T-helper 9 cell (primary cell): ENCODE measurements at regions not wholly inside any gene's neighbourhood (a gene's known extent, or its start where the extent isn't known, plus 50 kb on each side); places are given as distances from the start of the nearest gene placed in this dataset.
"Not testable (repeated sequence)": the region's sequence is repeated elsewhere in the genome, so short reads cannot be mapped to it uniquely, and the experiment has no call there.

Experiments
- DNase-seq: peaks from one replicate; pipeline ENCODE4 v3.0.0-alpha.2; 2020

DNA sequence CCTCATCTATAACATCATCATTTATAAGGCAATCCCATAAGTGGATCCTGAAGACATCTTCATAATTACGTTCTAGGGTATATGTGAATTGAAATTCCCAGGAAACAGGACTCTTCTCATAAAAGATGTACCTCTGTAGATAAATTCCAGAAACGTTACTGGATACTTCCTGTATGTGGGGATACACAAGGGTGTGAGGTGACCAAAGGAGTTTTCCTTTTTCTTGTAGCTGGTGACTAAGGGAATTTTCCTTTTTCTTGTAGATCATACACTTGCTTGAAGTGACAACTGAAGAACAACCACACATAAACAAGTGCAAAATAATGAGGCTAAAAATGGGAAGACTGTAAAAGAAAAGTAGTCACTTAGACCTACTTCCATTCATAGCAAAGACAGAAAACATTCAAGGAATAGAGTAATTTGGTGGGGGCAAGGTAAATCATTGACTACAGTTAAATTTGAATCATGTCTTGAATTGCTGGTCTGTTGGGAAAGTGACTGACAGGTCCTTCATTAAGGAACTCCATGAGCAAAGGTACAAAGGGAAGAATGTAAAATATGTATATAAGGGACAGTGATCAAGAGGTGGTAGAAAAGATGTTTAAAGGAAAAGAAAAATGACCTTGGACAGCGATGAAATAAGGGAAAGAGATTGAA lies 53.2 kb upstream of the UBE2E3 start:
- no peak for DNase-seq

DNA sequence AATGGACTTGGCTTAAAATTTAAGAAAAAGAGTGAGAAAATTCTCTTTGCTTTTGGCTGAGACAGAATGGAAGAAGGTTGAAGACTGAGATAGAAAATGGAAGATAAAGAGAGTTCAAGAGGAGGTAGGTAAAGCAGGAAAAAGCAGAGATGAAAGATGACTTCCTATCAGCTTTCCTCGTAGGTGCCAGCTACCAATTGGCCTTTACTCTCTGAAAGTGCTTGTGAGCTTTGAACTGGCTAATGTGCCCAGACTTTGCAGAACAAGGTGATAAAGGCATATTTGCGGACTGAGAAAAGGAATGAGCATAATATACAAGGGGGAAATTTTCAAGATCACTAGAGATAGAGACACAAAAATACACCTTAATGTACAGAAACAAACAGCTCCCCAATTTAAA lies 54.7 kb upstream of the UBE2E3 start:
- DNase-seq: no peak

DNA sequence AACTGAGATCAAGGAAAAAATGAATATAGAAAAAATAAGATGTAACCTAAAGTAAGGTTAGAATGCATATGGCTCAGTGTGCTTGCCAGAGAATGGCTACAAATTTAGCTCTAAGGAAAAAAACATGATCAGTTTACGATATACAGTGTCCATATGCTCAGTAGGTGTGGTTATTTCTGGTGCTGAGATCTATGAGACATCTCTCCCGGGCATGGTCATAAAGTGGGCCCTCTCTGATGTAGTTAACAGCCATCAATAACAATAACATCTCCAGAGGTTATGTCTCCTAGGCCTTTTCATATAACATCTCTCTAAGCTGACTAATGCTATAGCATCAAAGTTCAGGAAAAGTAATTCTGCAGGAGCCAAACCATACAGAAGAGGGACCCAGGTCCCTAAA lies 56.3 kb upstream of the UBE2E3 start:
- no peak for DNase-seq

DNA sequence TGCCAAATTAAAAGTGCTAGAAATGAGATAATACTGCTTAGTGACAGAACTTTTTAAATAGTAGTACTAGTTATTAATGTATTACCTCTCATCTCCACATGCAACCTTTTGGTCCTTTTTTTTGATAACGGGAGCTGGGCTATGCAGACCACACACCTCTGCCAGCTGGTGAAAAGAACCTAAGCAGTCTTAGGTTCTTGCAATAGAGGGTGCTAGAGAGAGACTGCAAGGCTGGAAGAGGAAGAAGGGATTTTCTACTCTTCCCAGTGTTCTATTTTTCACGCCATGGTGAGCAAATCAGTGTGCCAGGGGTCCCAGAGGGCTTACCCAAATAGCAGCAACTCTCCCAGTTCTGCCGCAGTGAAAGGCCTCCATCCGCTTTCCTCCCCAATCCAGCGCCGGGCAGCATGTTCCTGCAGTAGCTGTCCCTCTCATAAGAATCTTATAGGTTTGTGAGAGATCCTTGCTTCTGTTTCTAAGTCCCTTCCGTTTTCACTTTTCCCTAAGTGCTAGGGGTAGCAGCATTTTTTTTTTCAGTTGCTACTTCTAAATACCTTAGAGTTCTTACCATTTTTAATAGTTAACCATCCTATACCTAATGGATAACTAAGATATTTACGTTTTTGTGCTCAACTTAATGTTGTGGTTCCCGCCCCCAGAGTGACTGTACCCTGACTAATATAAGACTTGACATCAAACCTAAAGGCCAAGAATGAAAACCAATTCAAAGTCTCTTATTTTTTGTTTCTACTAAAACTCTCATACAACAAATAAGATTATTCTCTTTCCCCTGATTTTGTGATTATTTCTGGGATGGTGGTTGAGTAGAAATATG lies 69.4 kb upstream of the UBE2E3 start:
- DNase-seq: no peak

DNA sequence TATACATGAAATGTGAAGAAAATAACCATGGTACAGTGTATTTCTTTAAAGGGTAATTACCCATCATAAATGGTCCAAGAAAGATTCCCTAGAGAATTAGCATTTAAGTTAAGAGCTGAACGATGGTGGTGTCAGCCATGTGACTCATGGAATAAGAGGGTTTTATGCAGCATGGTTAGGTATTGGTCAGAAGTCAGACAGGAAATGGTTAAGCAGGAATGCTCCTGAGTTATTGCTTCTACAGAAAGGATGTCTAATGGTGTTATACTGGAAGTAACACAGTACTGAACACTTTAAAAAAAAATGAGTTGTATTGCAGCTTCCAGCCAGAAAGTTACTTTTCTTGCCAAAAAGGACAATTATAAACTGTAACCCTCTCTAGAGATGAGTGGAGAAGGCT lies 72.7 kb upstream of the UBE2E3 start:
- DNase-seq: no peak

DNA sequence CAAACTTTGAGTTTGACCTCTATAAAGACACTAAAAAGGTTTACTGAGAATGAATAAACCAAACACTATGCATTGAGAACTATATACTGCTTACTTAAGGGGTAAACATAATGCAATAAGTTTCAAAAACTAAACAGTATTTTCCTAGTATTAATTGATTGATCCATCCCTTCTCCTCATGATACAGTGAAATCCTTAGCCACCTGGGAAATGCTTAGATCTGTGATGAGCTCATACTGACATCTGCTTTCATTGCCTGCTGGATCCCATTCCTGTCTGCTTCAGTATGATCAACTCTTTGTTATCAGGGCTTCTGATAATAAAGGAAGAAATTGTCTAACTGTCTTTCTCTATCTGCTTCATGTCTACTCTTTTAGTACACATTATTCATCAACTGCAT lies 74.9 kb upstream of the UBE2E3 start:
- DNase-seq: no peak

DNA sequence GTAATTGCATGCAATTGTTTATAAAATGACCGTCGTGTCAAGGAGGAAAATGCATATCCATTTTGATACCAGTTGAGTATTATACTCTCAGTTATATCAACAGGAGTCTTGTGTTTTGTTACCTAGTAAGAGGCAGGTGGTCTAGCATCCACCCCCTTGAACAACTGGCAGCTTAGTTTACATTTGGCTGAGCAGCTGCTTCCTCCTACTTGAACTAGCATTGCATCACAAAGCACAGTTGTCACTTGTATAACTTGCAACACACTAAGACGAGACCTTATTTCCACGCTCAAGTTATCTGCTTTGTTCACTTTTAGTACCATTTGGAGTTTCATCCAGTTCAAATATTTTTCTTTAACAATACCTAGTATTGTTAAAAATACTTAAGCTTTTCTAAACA lies 75.4 kb upstream of the UBE2E3 start:
- no peak for DNase-seq

DNA sequence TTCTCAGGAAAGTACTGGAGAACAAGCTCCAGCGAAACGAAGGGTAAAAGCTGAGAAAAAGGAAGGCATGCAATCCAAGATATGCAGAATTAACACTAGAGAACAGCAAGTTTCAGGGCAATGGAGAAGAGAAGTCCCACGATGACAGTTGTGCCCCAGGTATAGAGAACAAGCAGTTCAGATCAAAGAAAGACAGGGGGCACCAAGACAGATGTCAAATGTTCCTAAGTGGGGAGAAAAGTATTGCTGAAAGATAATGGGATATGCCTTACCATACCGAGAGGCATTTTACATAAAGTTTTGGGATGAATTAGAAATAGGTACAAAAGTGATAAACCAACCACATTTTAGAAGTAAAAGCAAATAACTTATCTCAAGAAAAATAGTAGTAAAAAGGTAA lies 79.1 kb upstream of the UBE2E3 start:
- DNase-seq: no peak

DNA sequence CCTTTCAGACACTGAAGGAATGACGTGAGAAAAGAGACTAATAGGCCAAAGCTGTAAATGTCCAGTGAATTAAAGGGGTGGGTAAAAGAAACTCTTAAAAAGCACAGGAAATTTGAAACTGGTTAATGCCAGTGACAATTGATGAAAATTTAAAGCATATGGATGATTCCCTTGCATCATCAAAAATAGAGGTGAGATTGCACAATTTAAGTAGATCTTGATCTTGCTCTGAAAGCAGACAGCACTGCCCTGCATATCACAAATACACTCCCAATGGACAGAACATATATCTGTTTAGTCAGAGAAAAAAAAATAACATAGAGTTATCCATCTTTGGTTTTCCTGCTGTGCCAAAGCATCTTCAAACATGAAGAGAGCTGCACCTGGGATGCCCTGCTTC lies 86.7 kb upstream of the UBE2E3 start:
- no peak for DNase-seq

DNA sequence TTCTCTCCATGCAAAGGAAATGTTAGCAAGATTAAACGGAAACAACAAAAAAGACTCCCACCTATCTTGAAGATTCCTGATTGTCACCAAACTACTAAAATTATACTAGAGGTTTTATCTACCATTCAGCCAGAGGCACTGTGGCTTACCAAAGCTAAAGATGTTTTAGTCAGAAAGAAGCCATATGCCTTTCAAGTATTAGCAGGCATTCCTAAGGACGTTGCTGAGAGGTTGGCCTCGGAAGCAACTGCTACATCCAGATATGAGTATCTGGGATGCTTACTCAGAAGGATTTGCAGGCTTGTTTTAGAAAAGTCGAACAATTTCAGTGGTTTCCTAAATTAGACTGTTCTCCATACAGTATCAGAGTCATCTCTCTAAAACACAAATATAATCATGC lies 88.3 kb upstream of the UBE2E3 start:
- DNase-seq: no peak

DNA sequence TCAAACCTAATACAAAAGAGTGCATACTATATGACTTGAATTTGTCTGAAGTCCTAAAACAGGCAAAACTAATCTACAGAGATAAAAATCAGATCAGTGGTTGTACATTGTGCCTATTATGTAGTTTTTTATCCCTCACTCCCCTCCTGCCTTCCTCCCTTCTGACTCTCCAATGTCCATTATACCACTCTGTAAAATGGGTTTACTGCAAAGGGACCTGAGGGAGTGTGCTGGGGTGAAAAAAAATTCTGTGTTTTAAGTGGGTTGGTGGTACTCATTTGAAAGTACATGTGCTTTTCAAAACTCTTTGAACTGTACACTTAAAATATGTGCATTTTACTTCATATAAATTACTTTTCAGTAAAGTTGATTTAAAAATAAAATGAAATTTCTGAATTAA lies 89.0 kb upstream of the UBE2E3 start:
- DNase-seq: no peak

DNA sequence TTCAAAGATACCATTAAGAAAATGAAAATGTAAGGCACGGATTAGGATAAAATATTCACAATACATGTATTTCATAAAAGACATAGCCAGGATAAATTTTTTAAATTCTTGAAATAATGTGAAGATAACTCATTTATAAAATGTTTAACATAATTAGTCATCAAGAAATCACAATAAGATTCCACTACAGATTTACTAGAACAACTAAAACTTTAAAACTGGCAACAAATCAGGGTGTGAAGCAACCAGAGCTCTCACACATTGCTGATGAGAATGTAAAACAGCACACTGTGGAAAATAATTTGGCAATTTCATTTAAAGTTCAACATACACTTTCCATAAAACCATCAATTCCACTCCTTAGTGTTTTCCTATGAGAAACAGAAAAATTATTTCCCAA lies 89.6 kb upstream of the UBE2E3 start:
- DNase-seq: no peak

DNA sequence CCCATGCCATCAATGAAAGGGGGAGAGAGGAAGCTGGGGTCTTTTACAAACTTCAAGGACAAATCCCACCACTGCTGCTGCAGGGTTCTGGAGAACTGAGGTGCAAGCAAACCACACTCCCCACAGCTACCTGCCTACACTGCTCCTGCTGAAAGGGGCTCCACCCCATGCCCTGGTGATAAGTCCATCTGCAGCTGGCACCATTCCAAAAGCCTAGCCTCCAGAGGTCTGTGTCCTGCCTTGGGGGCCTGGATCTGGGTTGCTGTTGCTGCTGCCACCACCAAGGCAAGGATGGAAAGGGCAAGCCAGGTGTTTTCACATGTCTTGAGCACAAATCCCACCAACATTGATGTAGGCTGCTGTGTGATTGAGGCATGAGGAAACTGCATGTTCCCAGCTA lies 97.4 kb upstream of the UBE2E3 start:
- no peak for DNase-seq

DNA sequence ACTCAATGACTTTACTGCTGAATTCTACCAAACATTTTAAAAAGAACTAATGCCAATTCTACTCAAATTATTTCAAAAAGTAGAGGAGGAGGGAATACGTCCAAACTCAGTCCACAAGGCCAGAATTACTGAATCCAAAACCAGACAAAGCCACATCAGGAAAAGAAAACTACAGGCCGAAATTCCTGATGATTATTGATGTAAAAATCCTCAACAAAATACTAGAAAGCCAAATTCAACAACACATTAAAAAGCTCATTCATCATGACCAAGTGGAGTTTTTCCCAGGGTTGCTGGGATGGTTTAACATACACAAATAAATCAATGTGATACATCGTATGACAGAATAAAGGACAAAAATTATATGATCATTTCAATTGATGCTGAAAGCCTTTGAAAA lies 103.9 kb upstream of the UBE2E3 start:
- DNase-seq: no peak

DNA sequence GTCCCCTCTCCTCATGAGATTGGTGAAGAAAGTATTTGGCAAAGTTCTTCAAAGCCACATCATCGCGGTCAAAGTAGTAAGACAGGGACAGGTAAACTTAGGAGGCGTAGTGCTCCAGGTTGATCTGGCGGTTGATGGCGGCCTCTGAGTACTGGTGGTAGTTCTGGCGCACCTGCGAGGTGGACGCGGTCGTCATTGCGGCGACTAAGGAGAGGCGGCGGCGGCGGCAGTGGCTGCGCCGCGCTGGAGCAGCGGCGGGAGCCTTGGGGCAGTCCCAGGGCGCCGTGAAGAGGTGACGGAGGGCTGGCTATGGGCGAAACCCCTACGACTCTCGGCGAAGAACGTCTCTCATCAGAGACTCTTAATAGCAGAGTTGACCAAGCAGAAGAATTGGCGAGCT lies 107.2 kb upstream of the UBE2E3 start:
- no peak for DNase-seq

DNA sequence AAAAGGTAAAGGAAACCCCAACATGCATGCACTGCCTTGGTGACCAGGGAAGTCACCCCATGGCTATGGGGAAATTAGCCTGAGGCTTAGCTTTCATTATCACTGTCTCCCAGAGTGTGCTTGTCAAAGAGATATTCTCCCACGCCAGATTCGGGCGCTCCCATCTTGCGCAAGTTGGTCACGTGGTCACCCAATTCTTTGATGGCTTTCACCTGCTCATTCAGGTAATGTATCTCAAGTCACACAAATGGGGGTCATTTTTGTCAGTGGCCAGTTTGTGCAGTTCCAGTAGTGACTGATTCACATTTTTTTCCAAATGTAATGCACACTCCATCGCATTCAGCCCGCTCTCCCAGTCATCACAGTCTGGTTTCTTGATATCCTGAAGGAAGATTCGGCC lies 107.6 kb upstream of the UBE2E3 start:
- DNase-seq: not testable (repeated sequence)

DNA sequence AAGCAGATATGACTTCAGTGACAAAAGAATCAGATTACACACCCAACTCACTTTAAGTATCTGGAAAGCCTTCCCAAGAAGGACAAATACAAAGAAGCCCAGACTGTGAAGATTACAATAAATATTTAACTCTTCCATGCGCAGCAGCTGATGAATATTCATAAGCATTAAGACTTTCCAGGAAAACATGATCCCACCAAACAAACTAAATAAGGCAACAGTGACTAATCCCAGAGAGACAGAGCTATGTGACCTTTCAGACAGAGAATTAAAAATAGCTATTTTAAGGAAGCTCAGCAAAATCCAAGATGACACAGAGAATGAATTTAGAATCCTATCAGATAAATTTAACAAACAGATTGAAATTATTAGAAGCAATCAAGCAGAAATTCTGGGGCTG lies 108.2 kb upstream of the UBE2E3 start:
- no peak for DNase-seq

DNA sequence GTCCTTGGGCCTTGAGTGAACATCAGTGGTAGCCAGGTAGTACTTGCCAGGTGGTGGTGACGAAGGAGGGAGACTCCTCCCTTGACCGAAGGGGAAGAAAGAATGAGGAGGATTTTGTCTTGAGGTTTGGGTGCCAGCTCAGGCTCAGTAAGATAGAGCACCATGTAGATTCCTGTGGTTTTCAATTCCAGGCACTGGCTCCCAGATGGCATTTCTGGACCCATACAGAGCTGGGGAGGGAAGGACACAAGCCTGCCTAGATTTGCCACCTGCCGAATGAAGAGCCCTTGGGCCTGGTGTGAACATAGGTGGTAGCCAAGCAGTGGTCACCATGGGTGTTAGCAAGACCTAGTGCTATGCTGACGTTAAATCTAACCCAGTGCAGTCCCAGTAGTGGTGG lies 108.8 kb upstream of the UBE2E3 start:
- no peak for DNase-seq

DNA sequence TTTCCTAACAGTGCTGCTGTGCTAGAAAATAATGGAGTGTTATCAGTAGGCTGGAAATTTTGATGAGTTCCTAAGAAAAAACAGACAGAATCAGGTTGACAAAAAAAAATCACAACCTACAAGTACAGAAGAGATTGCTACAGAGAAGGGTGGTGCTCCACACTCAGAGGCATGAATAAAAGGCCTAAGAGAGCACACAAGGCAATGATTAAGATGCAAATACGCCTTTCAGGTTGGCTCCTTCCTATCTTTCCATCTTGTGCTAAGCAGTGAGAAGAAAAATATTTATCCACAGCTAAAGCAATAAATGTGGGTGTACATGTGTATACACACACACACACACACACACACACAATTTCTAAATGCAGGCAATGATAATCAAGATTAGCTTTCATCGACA lies 130.6 kb upstream of the UBE2E3 start:
- no peak for DNase-seq

DNA sequence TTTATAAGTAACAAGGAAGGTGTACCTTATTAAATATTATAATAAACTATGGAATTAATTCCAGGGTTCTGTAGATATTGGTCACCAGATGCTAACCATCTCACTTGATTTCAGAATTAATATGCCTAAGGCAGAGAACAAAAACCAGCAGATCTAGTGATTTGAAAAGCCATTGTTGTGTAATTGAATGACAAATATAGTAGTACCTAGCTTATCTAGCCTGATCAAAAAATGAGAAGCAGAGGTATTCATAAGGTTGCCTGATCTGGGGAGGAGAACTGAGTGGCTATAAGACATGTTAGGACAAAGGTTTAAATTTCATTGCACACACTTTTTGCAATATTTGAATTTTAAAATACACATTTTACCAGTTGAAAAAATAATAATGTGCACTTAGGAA lies 132.0 kb upstream of the UBE2E3 start:
- DNase-seq: no peak

DNA sequence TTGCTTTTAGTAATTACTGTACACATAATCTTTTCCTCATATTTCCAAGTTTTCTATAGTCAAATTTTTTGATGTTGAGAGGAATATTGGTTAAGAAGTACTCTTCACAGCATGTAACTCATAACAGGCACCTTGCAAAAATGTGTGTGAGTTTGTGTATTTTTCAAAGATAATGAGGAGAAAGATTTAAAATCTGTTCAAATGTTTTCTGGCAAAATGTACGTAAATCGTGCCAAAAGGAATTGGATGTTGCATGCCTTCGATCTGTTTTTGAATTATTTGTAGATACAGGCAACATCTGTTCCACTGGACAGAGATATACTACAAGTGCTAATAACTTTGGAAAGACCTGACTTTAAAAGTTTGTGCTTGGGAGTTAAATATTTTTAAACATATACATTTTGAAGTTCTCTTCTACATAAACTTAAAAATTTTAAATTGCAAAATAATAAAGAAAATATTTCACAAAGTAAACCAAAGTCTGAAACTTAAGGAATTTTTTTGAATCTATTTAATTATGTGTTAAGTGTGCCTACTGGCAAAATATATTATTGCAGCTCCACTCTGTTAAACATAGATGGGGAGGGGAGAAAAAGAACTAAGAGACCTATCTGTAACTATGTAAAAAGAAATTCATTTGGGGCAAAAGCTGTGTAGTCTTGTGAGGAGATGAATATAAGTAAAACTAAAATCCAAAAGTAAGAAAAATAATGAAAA lies 133.5 kb upstream of the UBE2E3 start:
- DNase-seq: no peak

DNA sequence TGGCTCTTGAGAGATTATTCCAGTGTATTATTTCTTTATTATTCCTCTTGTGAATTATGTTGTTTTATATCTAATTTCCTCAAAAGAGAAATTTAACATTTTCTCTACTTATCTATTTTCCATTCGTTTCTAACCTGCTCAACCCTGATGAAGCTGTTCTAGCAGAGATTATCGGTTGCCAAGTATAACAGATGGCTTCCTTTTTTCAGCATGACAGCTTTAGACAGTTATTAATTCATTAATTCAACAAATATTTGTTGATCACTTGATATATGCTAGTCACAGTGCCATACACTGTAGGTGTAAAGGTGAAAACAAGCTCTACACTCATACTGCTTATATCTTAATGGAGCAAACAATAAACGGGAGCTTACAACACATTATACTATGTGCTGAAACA lies 137.9 kb upstream of the UBE2E3 start:
- no peak for DNase-seq

DNA sequence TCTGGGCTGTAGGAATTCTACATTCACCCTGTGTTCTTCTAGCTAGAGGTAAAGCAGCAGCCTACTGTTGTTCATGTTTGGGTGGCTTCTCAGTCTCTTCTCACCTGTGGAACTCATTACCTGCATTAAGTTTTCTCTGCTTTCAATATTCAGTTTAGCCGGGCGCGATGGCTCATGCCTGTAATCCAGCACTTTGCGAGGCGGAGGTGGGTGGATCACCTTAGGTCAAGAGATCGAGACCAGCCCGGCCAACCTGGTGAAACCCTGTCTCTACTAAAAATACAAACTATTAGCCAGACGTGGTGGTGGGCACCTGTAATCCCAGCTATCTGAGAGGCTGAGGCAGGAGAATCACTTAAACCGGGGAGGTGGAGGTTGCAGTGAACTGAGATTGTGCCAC lies 139.8 kb upstream of the UBE2E3 start:
- no peak for DNase-seq

DNA sequence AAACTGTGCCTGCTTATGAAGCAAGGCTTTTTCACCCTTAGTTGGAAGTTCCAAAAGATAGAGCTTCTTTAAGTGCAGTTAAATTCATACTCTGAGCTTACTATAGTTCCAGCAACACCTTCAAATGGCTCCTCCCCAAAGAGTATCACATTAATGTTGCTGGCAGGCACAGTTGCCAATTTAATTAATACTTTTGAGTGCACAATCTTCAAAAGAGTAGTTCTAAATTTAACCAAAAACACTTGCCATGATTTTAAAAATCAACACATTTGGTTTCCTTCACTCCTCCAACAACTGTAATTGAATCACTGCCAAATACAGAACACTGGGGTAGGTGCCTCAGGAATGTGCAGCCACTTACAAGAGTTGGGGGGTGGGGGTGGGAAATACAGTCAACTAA lies 150.6 kb upstream of the UBE2E3 start:
- DNase-seq: no peak
